ENCODE measurements at regions not wholly inside any gene's neighbourhood (a gene's known extent, or its start where the extent isn't known, plus 50 kb on each side); places are given as distances from the start of the nearest gene placed in this dataset.

GRCh38 chr4:158050942-158051341, 121.9 kb downstream of the GASK1B start:
- TF ChIP-seq POLR2A (IDR thresholded peaks at IDR 0.05) (no peak), CTCF (IDR thresholded peaks at IDR 0.05) (no peak), EP300 (IDR thresholded peaks at IDR 0.05) (no peak), POLR2AphosphoS5 (IDR thresholded peaks at IDR 0.05) (no peak)

Data from sigmoid colon (tissue), 4 donors.